C4-2B (cell line): ENCODE measurements at regions not wholly inside any gene's neighbourhood (a gene's known extent, or its start where the extent isn't known, plus 50 kb on each side); places are given as distances from the start of the nearest gene placed in this dataset.

ENCODE experiments used
- ZFX ChIP-seq: fragments of 450-650 bp; IDR thresholded peaks from 2 replicates; pipeline ENCODE4 v1.6.1; 2017
- TF ChIP-seq, protein P1 (sequence below): fragments of 450-650 bp; conservative IDR thresholded peaks from 2 replicates; pipeline ENCODE4 v1.5.1; 2017; ENCODE audit warnings: mild to moderate bottlenecking

DNA sequence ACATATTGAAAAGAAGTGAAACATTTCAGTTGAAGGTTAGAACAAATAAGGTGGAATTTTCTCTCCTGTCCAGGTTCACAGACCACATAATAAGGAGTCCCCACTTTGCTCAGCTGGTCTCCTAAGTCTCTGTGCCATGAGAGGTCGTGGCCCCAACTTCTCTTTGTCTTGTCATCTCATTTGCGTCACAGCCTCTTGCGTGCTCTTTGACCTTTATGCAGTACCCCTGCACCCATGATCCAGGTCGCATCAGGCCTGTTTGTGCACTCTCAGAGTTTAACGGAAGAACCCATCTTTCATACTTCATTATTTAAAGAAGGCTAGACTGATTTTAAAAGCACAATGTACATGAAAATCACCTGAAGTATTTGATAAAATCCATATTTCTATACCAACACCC, 110.4 kb upstream of the BMP2 start:
- TF ChIP-seq, protein P1, sequence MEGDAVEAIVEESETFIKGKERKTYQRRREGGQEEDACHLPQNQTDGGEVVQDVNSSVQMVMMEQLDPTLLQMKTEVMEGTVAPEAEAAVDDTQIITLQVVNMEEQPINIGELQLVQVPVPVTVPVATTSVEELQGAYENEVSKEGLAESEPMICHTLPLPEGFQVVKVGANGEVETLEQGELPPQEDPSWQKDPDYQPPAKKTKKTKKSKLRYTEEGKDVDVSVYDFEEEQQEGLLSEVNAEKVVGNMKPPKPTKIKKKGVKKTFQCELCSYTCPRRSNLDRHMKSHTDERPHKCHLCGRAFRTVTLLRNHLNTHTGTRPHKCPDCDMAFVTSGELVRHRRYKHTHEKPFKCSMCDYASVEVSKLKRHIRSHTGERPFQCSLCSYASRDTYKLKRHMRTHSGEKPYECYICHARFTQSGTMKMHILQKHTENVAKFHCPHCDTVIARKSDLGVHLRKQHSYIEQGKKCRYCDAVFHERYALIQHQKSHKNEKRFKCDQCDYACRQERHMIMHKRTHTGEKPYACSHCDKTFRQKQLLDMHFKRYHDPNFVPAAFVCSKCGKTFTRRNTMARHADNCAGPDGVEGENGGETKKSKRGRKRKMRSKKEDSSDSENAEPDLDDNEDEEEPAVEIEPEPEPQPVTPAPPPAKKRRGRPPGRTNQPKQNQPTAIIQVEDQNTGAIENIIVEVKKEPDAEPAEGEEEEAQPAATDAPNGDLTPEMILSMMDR: no peak
- TF ChIP-seq ZFX: no peak
